ENCODE measurements at regions not wholly inside any gene's neighbourhood (a gene's known extent, or its start where the extent isn't known, plus 50 kb on each side); places are given as distances from the start of the nearest gene placed in this dataset.

DNA sequence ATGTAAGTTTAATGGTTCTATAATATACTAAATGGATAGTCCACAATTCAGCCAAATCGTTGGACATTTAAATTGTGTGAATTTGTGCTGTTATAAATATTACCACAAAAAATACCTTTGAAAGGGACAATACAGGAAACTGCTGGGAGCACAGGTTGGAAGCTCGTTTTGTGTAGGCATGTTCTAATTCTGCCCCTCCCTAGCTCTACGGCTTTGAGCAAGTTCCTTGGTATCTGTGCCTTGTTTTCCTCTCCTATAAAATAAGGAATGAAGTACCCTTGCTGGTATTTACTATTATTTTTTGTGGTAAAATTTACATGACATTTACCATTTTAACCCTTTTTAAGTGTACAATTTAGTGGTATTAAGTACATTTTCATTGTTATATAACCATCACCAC is 102.6 kb upstream of the SLC7A1 start:
- Mint-ChIP-seq H3K36me3 (ENCODE audit: insufficient read depth, unreplicated experiment) (no peaks in the 10 kb centered on the region), H3K9me3 (ENCODE audit: unreplicated experiment) (no peaks in the 10 kb centered on the region), H3K27ac (ENCODE audit: unreplicated experiment) (no peak overlapping the region), H3K4me1 (ENCODE audit: low read depth, unreplicated experiment) (no peaks in the 10 kb centered on the region), H3K27me3 (ENCODE audit: insufficient read depth, unreplicated experiment) (peaks cover 6% of the 10 kb centered on the region), H3K4me3 (ENCODE audit: unreplicated experiment) (no peak overlapping the region)
- H3K27me3 ChIP-seq (replicated peaks; ENCODE audit: control insufficient read depth, insufficient read depth, low read length), result no peaks in the 10 kb centered on the region; the same call in none of the 2 replicates
- ChIA-PET POLR2A (no interaction called here), CTCF (no interaction called here)
- no peak for DNase-seq
- intact Hi-C loops (cut with micrococcal nuclease; ENCODE audit: unreplicated experiment), result no loop called here
- TF ChIP-seq, protein P1, sequence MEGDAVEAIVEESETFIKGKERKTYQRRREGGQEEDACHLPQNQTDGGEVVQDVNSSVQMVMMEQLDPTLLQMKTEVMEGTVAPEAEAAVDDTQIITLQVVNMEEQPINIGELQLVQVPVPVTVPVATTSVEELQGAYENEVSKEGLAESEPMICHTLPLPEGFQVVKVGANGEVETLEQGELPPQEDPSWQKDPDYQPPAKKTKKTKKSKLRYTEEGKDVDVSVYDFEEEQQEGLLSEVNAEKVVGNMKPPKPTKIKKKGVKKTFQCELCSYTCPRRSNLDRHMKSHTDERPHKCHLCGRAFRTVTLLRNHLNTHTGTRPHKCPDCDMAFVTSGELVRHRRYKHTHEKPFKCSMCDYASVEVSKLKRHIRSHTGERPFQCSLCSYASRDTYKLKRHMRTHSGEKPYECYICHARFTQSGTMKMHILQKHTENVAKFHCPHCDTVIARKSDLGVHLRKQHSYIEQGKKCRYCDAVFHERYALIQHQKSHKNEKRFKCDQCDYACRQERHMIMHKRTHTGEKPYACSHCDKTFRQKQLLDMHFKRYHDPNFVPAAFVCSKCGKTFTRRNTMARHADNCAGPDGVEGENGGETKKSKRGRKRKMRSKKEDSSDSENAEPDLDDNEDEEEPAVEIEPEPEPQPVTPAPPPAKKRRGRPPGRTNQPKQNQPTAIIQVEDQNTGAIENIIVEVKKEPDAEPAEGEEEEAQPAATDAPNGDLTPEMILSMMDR (IDR thresholded peaks at IDR 0.05; ENCODE audit: insufficient read depth in 1 of 2, low read depth in 1 of 2, low read length in 1 of 2, severe bottlenecking in 1 of 2, unreplicated experiment in 1 of 2), result no peak
- H3K4me1 ChIP-seq, result no peaks in the 10 kb centered on the region
- H3K9me3 ChIP-seq, result no peaks in the 10 kb centered on the region
- no peaks in the 10 kb centered on the region for H3K36me3 ChIP-seq (ENCODE audit: control insufficient read depth, insufficient read depth, low read length)
- BruUV-seq (replicated peaks), result no TSS peak
- no peak overlapping the region for H3K4me3 ChIP-seq (ENCODE audit: low read depth, low read length)

DNA sequence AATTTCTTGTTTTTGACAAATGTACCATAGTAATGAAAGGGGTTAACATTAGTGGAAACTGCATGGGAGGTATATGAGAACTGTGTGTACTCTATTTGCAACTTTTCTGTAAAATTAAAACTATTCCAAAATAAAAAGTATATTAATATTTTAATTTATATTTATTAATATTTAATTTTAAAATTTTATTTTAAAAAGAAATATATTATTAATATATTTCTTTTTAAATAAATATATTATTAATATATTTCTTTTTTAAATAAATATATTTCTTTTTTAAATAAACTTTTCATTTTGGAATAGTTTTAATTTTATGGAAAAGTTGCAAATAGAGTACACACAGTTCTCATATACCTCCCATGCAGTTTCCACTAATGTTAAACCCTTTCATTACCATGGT is 101.1 kb upstream of the SLC7A1 start:
- no TSS peak for BruUV-seq (replicated peaks)
- Mint-ChIP-seq H3K27me3 (ENCODE audit: insufficient read depth, unreplicated experiment) (peaks cover 14% of the 10 kb centered on the region), H3K4me3 (ENCODE audit: unreplicated experiment) (no peak overlapping the region), H3K9me3 (ENCODE audit: unreplicated experiment) (no peaks in the 10 kb centered on the region), H3K27ac (ENCODE audit: unreplicated experiment) (no peak overlapping the region), H3K4me1 (ENCODE audit: low read depth, unreplicated experiment) (no peaks in the 10 kb centered on the region), H3K36me3 (ENCODE audit: insufficient read depth, unreplicated experiment) (no peaks in the 10 kb centered on the region)
- TF ChIP-seq, protein P1 (IDR thresholded peaks at IDR 0.05; ENCODE audit: insufficient read depth in 1 of 2, low read depth in 1 of 2, low read length in 1 of 2, severe bottlenecking in 1 of 2, unreplicated experiment in 1 of 2), result no peak
- no peaks in the 10 kb centered on the region for H3K4me1 ChIP-seq
- intact Hi-C loops (cut with micrococcal nuclease; ENCODE audit: unreplicated experiment), result no loop called here
- no peaks in the 10 kb centered on the region for H3K9me3 ChIP-seq
- POLR2A ChIA-PET, result no interaction called here
- no peak overlapping the region for H3K4me3 ChIP-seq (ENCODE audit: low read depth, low read length)
- CTCF ChIA-PET, result interaction anchor here (0.6 kb wide), 1 partner anchor 1939 kb away, joined by 3 read pairs; no protein-coding TSS in a partner anchor
- DNase-seq, result no peak
- H3K36me3 ChIP-seq (ENCODE audit: control insufficient read depth, insufficient read depth, low read length), result no peaks in the 10 kb centered on the region
- H3K27me3 ChIP-seq (replicated peaks; ENCODE audit: control insufficient read depth, insufficient read depth, low read length), result no peaks in the 10 kb centered on the region; the same call in none of the 2 replicates

DNA sequence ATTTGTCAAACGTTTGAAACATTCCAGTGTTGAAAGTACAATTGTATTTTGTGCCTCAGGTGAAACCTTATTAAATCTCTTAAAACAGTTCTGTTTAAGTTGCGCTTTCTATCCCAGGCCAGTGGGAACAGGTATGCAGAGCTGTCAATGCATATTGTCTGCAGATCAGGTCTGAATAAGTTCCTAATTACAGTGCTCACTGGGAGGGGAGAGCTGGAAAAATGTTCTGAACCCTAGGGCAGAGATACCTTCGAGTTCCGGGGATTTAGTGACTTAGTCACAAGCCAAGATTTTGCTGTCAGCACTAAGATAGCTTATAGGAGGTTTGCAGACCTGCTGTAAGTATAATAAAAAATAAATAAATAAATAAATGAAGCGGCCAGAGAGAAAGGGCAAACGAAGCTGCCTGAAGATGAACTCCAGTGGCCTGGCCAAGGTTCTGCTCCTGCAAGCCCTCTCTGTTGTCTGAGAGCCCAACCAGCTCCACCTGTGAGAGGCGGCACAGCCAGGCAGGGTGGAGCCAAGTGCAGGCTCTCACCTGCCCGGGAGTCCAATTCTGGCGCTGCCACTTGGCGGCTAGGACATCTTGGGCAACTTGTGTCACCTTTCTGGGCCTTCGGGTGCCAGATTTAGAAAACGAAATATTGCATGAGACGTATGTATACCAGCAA is 97.9 kb upstream of the SLC7A1 start:
- H3K36me3 Mint-ChIP-seq (ENCODE audit: insufficient read depth, unreplicated experiment), result no peaks in the 10 kb centered on the region
- no peak overlapping the region for H3K4me3 Mint-ChIP-seq (ENCODE audit: unreplicated experiment)
- H3K4me1 Mint-ChIP-seq (ENCODE audit: low read depth, unreplicated experiment), result no peaks in the 10 kb centered on the region
- no peaks in the 10 kb centered on the region for H3K4me1 ChIP-seq
- POLR2A ChIA-PET, result no interaction called here
- no peaks in the 10 kb centered on the region for H3K9me3 Mint-ChIP-seq (ENCODE audit: unreplicated experiment)
- intact Hi-C loops (cut with micrococcal nuclease; ENCODE audit: unreplicated experiment), result no loop called here
- no peak for DNase-seq
- no peak overlapping the region for H3K4me3 ChIP-seq (ENCODE audit: low read depth, low read length)
- no peaks in the 10 kb centered on the region for H3K36me3 ChIP-seq (ENCODE audit: control insufficient read depth, insufficient read depth, low read length)
- no TSS peak for BruUV-seq (replicated peaks)
- H3K27ac Mint-ChIP-seq (ENCODE audit: unreplicated experiment), result no peak overlapping the region
- CTCF ChIA-PET, result interaction anchor here (0.8 kb wide), 1 partner anchor 354 kb away, joined by 3 read pairs; no protein-coding TSS in a partner anchor
- H3K9me3 ChIP-seq, result no peaks in the 10 kb centered on the region
- peaks cover 23% of the 10 kb centered on the region for H3K27me3 Mint-ChIP-seq (ENCODE audit: insufficient read depth, unreplicated experiment)
- peaks cover 2% of the 10 kb centered on the region for H3K27me3 ChIP-seq (replicated peaks; ENCODE audit: control insufficient read depth, insufficient read depth, low read length)
- TF ChIP-seq, protein P1 (IDR thresholded peaks at IDR 0.05; ENCODE audit: insufficient read depth in 1 of 2, low read depth in 1 of 2, low read length in 1 of 2, severe bottlenecking in 1 of 2, unreplicated experiment in 1 of 2), result no peak
